ENCODE measurements at regions not wholly inside any gene's neighbourhood (a gene's known extent, or its start where the extent isn't known, plus 50 kb on each side); places are given as distances from the start of the nearest gene placed in this dataset.

DNA sequence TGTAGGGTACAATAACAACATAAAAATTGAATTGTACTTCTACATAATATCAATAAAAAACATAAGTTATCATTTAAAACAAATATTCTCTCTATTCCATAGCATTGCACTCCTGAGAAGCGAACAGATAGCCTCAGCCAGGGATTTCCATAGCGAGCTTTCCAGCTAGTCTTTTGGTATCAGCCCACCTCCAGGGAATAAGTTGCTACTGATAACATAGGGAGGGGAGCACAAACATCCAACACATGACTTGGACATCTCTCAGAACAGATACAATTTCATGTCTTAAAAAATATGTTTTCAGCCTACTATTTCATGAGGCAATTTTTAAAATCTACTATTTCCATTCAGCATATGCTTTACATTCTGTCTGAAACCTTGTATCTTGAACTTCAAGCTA is 804.4 kb upstream of the RAB6C start:
- DNase-seq (no peak), ATAC-seq (no peak)
- no peaks in the 10 kb centered on the region for H3K9me3 ChIP-seq
- no peak overlapping the region for H3K27ac ChIP-seq
- H3K4me3 ChIP-seq: no peak overlapping the region
- intact Hi-C loops (cut with DNase I): no loop called here
- peaks cover 4% of the 10 kb centered on the region for H3K27me3 ChIP-seq
- no peak for TF ChIP-seq CTCF (IDR thresholded peaks at IDR 0.05)
- no peaks in the 10 kb centered on the region for H3K4me1 ChIP-seq
- H3K36me3 ChIP-seq: no peaks in the 10 kb centered on the region

DNA sequence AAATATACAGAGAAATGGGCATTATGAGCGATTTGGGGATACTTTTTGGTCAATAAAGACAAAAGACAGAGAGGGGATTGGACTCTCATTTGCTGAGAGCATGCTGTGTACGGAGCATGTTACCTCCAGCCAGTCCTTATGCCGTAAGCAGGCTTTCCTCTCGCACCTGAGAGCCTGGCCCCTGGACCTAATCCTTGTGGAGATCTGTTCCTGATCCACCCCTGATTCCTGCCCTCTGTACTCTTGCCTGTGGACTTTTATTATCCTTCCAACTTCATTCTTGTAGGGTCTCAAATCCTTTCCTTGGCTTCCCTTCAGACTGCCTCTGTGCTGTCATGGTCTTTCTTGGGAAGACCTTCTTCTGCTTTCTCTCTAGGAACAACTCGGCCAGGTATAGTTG is 803.1 kb upstream of the RAB6C start:
- intact Hi-C loops (cut with DNase I): no loop called here
- Histone ChIP-seq H3K27ac (no peak overlapping the region), H3K36me3 (no peaks in the 10 kb centered on the region), H3K9me3 (no peaks in the 10 kb centered on the region), H3K4me1 (no peaks in the 10 kb centered on the region), H3K4me3 (no peak overlapping the region), H3K27me3 (no peaks in the 10 kb centered on the region)
- no peak for TF ChIP-seq CTCF (IDR thresholded peaks at IDR 0.05)
- no peak for DNase-seq
- ATAC-seq: no peak

- intact Hi-C loops (cut with DNase I): no loop called here
- H3K27ac ChIP-seq: no peak overlapping the region
- no peaks in the 10 kb centered on the region for H3K4me1 ChIP-seq
- no peaks in the 10 kb centered on the region for H3K36me3 ChIP-seq
- TF ChIP-seq CTCF (IDR thresholded peaks at IDR 0.05): no peak
- DNase-seq: no peak
- H3K4me3 ChIP-seq: no peak overlapping the region
- no peak for ATAC-seq
- no peaks in the 10 kb centered on the region for H3K9me3 ChIP-seq
- no peaks in the 10 kb centered on the region for H3K27me3 ChIP-seq
These were observed 801.1 kb upstream of the RAB6C start for GRCh38 chr2:129178356-129178755.

DNA sequence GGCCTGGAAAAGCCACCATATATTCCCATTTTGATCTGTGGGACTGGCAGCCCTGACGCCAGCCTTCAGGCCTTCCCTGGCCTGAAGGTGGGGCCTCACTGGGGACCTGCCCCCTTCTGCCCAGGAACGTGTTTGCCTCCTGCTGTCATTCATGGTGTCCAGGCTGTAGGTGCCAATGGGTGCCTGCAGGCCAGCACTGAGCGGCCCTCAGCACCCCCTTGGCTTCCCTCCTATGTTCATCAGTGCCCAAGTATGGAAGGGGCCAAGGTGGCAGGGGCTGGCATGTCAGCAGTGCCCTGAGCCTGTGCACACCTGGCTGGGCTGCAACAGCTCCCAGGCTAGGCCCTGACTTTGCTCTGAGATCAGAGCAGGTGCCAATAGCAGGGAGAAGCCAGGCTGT is 800.3 kb upstream of the RAB6C start:
- Histone ChIP-seq H3K9me3 (no peaks in the 10 kb centered on the region), H3K4me1 (no peaks in the 10 kb centered on the region), H3K27ac (no peak overlapping the region), H3K36me3 (no peaks in the 10 kb centered on the region), H3K4me3 (no peak overlapping the region), H3K27me3 (no peaks in the 10 kb centered on the region)
- no peak for TF ChIP-seq CTCF (IDR thresholded peaks at IDR 0.05)
- intact Hi-C loops (cut with DNase I): no loop called here
- ATAC-seq: peak; percentile 36
- DNase-seq: no peak

DNA sequence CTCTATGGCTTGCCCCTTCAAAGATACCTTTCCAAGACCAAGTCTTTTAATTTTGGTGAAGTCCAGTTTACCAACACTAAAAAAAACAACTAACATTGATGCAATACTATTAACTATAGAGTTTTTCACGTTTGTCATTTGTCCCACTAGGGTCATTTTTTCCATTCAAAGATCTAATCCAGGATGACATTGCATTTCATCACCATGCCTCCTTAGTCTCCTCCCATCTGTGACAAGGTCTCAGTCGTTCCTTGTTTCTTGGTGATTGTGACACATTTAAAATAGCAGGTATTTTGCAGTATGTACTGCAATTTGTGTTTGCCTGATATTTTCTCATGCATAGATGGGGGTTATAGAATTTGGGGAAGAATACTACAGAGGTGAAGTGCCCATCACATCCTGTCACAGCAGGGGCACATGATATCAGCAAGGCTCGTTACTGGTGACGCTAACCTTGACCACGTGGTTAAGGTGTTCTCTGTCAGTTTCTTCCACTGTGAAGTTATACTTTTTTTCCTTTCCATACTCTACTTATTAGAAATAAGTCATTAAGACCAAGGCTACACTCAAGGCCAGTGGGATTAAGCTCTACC is 799.2 kb upstream of the RAB6C start:
- H3K4me1 ChIP-seq: no peaks in the 10 kb centered on the region
- H3K9me3 ChIP-seq: no peaks in the 10 kb centered on the region
- no peaks in the 10 kb centered on the region for H3K27me3 ChIP-seq
- no peaks in the 10 kb centered on the region for H3K36me3 ChIP-seq
- no peak for TF ChIP-seq CTCF (IDR thresholded peaks at IDR 0.05)
- DNase-seq (no peak), ATAC-seq (no peak)
- H3K4me3 ChIP-seq: no peak overlapping the region
- intact Hi-C loops (cut with DNase I): no loop called here
- H3K27ac ChIP-seq: no peak overlapping the region

GRCh38 chr2:129181433-129181832 is 798.0 kb upstream of the RAB6C start:
- no peak overlapping the region for H3K27ac ChIP-seq
- no peaks in the 10 kb centered on the region for H3K9me3 ChIP-seq
- DNase-seq (no peak), ATAC-seq (no peak)
- no peaks in the 10 kb centered on the region for H3K4me1 ChIP-seq
- H3K4me3 ChIP-seq: no peak overlapping the region
- intact Hi-C loops (cut with DNase I): no loop called here
- TF ChIP-seq CTCF (IDR thresholded peaks at IDR 0.05): no peak
- H3K36me3 ChIP-seq: no peaks in the 10 kb centered on the region
- peaks cover under 1% of the 10 kb centered on the region for H3K27me3 ChIP-seq
